Fibroblast of pulmonary artery (primary cell): ENCODE measurements at regions not wholly inside any gene's neighbourhood (a gene's known extent, or its start where the extent isn't known, plus 50 kb on each side); places are given as distances from the start of the nearest gene placed in this dataset.

Source experiments
- DNase-seq: peaks from one replicate; pipeline ENCODE4 v3.0.0-alpha.2; 2010; ENCODE audit warnings: low read depth
- H3K4me3 ChIP-seq: replicated peaks from 2 replicates; pipeline ENCODE4 v1.5.1; 2011; ENCODE audit warnings: low read depth, mild to moderate bottlenecking, control low read depth, low read length, moderate library complexity
- CTCF ChIP-seq: IDR thresholded peaks from 2 replicates; pipeline ENCODE4 v1.5.1; 2011; ENCODE audit warnings: mild to moderate bottlenecking, control low read depth, low read length, inconsistent platforms; ENCODE audit errors: missing control alignments

GRCh38 chr17:72485596-72485995, 364.8 kb downstream of the SOX9 start:
- no peak for TF ChIP-seq CTCF
- H3K4me3 ChIP-seq, result no peak overlapping the region
- DNase-seq, result no peak

DNA sequence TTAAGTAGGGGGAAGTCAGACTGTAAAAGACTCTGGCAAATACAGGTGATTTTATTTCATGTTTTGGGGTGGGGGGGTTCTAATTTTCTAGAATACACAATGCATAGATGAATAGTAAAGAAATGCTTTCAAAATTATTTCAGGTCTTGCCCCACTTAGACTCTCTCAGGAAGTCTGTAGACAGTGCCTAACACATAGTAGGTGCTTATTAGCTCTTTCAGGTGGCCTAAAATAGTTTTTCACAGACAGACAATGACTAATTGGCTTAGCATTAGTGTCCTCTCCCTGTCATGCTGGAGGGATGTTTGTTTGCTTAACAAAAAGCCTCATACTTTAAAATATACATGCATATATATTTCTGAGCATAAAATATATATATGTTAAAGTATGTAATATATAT, 366.0 kb downstream of the SOX9 start:
- no peak for DNase-seq
- no peak for TF ChIP-seq CTCF
- no peak overlapping the region for H3K4me3 ChIP-seq

DNA sequence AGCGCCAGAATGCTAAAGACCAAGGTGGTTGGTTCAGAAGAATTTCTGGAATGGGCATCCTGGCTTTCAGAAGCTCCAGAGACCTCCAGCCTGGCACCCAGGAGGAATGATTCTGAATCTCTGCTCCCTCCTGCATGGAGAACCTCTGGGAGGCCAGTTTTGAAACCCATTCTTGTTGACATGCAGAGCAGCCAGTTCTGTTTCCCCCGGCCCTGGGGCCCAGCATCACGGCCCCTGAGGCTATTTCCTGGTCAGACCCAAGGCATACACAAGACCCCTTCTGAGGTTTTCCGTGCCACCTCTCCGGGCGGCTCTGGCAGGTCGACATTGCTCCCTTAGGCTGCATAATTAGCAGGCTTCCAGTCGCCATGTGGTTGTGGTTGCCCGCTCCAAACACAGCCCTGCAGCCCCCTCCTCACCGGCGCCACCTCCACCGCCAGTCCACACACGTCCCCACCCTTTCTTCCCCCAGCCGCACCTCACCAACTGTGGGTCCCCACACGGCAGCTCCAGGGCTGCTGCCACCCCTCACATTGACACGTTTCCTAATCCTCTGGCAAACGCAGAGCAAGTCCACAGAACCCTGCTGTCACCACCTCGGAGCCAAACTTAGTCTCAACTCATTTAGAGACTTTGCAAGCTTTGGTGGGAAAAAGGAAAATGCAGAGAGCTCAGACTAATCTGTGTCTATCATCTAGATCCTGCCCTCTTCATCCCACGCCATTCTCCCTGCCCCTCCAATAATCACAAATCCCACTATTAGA, 367.1 kb downstream of the SOX9 start:
- H3K4me3 ChIP-seq, result no peak overlapping the region
- no peak for TF ChIP-seq CTCF
- DNase-seq, result no peak

GRCh38 chr17:72488555-72489271, 367.9 kb downstream of the SOX9 start:
- DNase-seq, result no peak
- no peak overlapping the region for H3K4me3 ChIP-seq
- no peak for TF ChIP-seq CTCF

- no peak overlapping the region for H3K4me3 ChIP-seq
Measured at GRCh38 chr17:72489272-72489641, 368.4 kb downstream of the SOX9 start.

GRCh38 chr17:72491102-72491501, 370.3 kb downstream of the SOX9 start:
- TF ChIP-seq CTCF, result no peak
- no peak for DNase-seq
- H3K4me3 ChIP-seq, result no peak overlapping the region

More at GRCh38 chr17:72489272-72489641, 368.4 kb downstream of the SOX9 start:
- no peak for TF ChIP-seq CTCF
- DNase-seq, result no peak
